ENCODE measurements at regions not wholly inside any gene's neighbourhood (a gene's known extent, or its start where the extent isn't known, plus 50 kb on each side); places are given as distances from the start of the nearest gene placed in this dataset.

DNA sequence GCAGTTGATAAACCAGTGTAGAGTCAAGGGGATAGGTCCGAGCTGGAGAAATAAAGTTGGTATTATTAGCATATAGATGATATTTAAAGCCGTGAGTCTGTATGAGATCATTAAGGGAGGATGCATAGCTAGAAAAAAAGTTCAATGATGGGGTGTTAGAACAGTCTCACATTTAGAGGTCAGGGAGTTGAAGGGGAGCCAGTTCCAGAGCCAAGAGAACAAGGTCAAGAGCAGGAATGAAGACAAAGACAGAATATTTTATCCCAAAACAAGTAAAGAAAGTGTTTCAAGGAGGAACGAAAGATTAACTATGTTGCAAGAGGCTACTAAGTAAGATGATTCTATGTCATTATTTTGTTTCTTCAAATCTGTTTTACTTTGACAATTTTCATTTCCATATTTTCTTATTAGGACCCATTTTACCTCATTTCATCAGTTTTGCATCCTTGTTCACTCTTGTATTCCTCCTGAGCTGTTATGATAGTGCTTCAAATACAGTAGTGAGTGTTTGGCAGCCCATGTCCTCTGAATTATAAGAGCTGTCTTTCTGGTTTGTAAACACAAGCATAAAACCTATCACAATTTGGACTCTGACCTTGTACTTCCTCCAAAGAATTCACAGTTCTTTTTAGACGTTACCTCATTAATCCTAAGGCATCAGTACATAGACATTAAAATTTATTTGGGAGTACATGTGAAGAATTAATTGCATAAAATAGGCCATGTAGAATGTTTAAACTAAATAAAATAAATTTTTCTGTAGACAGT, 695.7 kb upstream of the NECTIN3 start:
- no peak for DNase-seq
- H2BK15ac ChIP-seq (ENCODE audit: low read depth, low read length), result no peak overlapping the region
- H3K14ac ChIP-seq (ENCODE audit: insufficient read depth, low read length), result no peak overlapping the region
- no peak overlapping the region for H3K4me2 ChIP-seq (ENCODE audit: insufficient read depth, insufficient read length, low read length)
- H2BK120ac ChIP-seq (ENCODE audit: low read depth, low read length, poor library complexity, severe bottlenecking), result no peak overlapping the region
- no peaks in the 10 kb centered on the region for H3K4me1 ChIP-seq (ENCODE audit: insufficient read depth, low read length)
- H2BK5ac ChIP-seq (ENCODE audit: insufficient read length, low read length), result no peak overlapping the region
- H3T11ph ChIP-seq (ENCODE audit: low read length), result no peak overlapping the region
- H3K18ac ChIP-seq (ENCODE audit: insufficient read length, low read depth, low read length), result no peak overlapping the region
- no peaks in the 10 kb centered on the region for H3K79me1 ChIP-seq (ENCODE audit: insufficient read depth, low read depth, low read length, poor library complexity, severe bottlenecking)
- WGBS (ENCODE audit: extremely low coverage, insufficient read length, low lambda C conversion rate), result no CpG with 5 or more reads among the region's 4 CpGs
- no peak overlapping the region for H4K91ac ChIP-seq (ENCODE audit: insufficient read length, low read depth, low read length)
- no peaks in the 10 kb centered on the region for H4K20me1 ChIP-seq (ENCODE audit: control insufficient read depth, insufficient read depth, insufficient read length)
- no peak overlapping the region for H2AK5ac ChIP-seq (ENCODE audit: insufficient read length, low read length)
- no peak overlapping the region for H2BK20ac ChIP-seq (ENCODE audit: low read depth, low read length, poor library complexity, severe bottlenecking)
- no peak overlapping the region for H3K4me3 Mint-ChIP-seq
- no peaks in the 10 kb centered on the region for H3K9me3 ChIP-seq (ENCODE audit: control insufficient read depth, low read depth, low read length)
- no peaks in the 10 kb centered on the region; a peak in 1 of 7 replicates for H3K36me3 Mint-ChIP-seq (ENCODE audit: insufficient read depth in 1 of 3, low read depth in 3 of 3)
- no peak overlapping the region for H4K5ac ChIP-seq (ENCODE audit: insufficient read length, low read depth, low read length)
- no peak overlapping the region for H3K23ac ChIP-seq (ENCODE audit: insufficient read length, low read depth, low read length)
- no peak overlapping the region for H2AFZ ChIP-seq (ENCODE audit: low read length)
- no peaks in the 10 kb centered on the region for H3K27me3 ChIP-seq (ENCODE audit: insufficient read depth, low read length)
- H3K9ac ChIP-seq (ENCODE audit: extremely low read depth, insufficient read length, low read length), result no peak overlapping the region
- H3K56ac ChIP-seq (ENCODE audit: insufficient read length, low read depth, low read length), result no peak overlapping the region
- H2BK12ac ChIP-seq (ENCODE audit: insufficient read length, low read depth, low read length), result no peak overlapping the region
- no peaks in the 10 kb centered on the region for H3K27me3 Mint-ChIP-seq (ENCODE audit: low read depth)
- H3K4me1 Mint-ChIP-seq, result no peaks in the 10 kb centered on the region
- no peaks in the 10 kb centered on the region; a peak in 1 of 5 replicates for H3K9me3 Mint-ChIP-seq
- H3K27ac Mint-ChIP-seq, result no peak overlapping the region; a peak in 1 of 7 replicates
- H4K8ac ChIP-seq (replicated peaks; ENCODE audit: insufficient read length, low read depth, low read length), result no peak overlapping the region
- no peaks in the 10 kb centered on the region for H3K79me2 ChIP-seq (ENCODE audit: insufficient read depth, low read length)
- H3K23me2 ChIP-seq (ENCODE audit: insufficient read length, low read depth, low read length, poor library complexity, severe bottlenecking), result no peaks in the 10 kb centered on the region
- H3K4ac ChIP-seq (ENCODE audit: low read depth, low read length), result no peak overlapping the region
- TF ChIP-seq, protein P1, sequence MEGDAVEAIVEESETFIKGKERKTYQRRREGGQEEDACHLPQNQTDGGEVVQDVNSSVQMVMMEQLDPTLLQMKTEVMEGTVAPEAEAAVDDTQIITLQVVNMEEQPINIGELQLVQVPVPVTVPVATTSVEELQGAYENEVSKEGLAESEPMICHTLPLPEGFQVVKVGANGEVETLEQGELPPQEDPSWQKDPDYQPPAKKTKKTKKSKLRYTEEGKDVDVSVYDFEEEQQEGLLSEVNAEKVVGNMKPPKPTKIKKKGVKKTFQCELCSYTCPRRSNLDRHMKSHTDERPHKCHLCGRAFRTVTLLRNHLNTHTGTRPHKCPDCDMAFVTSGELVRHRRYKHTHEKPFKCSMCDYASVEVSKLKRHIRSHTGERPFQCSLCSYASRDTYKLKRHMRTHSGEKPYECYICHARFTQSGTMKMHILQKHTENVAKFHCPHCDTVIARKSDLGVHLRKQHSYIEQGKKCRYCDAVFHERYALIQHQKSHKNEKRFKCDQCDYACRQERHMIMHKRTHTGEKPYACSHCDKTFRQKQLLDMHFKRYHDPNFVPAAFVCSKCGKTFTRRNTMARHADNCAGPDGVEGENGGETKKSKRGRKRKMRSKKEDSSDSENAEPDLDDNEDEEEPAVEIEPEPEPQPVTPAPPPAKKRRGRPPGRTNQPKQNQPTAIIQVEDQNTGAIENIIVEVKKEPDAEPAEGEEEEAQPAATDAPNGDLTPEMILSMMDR (conservative IDR thresholded peaks at IDR 0.05), result no peak
- no peak overlapping the region for H3K27ac ChIP-seq (ENCODE audit: insufficient read length, low read depth, low read length)

All from H9 (cell line).